ENCODE measurements at regions not wholly inside any gene's neighbourhood (a gene's known extent, or its start where the extent isn't known, plus 50 kb on each side); places are given as distances from the start of the nearest gene placed in this dataset.
"Not testable (repeated sequence)": the region's sequence is repeated elsewhere in the genome, so short reads cannot be mapped to it uniquely, and the experiment has no call there.

- H3K4me3 ChIP-seq (ENCODE audit: low read length): no peak overlapping the region
- H3K4me1 ChIP-seq (ENCODE audit: control insufficient read depth, insufficient read depth, low read length): no peaks in the 10 kb centered on the region
- no peak for DNase-seq
- H3K27ac ChIP-seq (ENCODE audit: low read length): no peak overlapping the region
- no peaks in the 10 kb centered on the region for H3K9me3 ChIP-seq (replicated peaks; ENCODE audit: control insufficient read depth, low read depth, low read length)
- no peaks in the 10 kb centered on the region for H3K36me3 ChIP-seq (ENCODE audit: control insufficient read depth, insufficient read depth, low read length)
- peaks cover 15% of the 10 kb centered on the region for H3K27me3 ChIP-seq (ENCODE audit: control insufficient read depth, insufficient read depth, low read length)
- WGBS (ENCODE audit: insufficient coverage): 100% methylated on average over 2 of the region's 5 CpGs
Observed at GRCh38 chrX:131402124-131402811, 113.2 kb upstream of the IGSF1 start.

GRCh38 chrX:131405497-131405896, 116.4 kb upstream of the IGSF1 start:
- Histone ChIP-seq H3K27me3 (ENCODE audit: control insufficient read depth, insufficient read depth, low read length) (peaks cover 11% of the 10 kb centered on the region), H3K4me3 (ENCODE audit: low read length) (no peak overlapping the region), H3K36me3 (ENCODE audit: control insufficient read depth, insufficient read depth, low read length) (no peaks in the 10 kb centered on the region), H3K9me3 (replicated peaks; ENCODE audit: control insufficient read depth, low read depth, low read length) (no peaks in the 10 kb centered on the region), H3K4me1 (ENCODE audit: control insufficient read depth, insufficient read depth, low read length) (no peaks in the 10 kb centered on the region), H3K27ac (ENCODE audit: low read length) (no peak overlapping the region)
- no peak for DNase-seq
- 28% methylated on average over 4 of the region's 6 CpGs for WGBS (ENCODE audit: insufficient coverage)

- H3K9me3 ChIP-seq (replicated peaks; ENCODE audit: control insufficient read depth, low read depth, low read length): no peaks in the 10 kb centered on the region
- no peak overlapping the region for H3K4me3 ChIP-seq (ENCODE audit: low read length)
- no CpG with 5 or more reads among the region's 2 CpGs for WGBS (ENCODE audit: insufficient coverage)
- peaks cover 7% of the 10 kb centered on the region for H3K27me3 ChIP-seq (ENCODE audit: control insufficient read depth, insufficient read depth, low read length)
- H3K36me3 ChIP-seq (ENCODE audit: control insufficient read depth, insufficient read depth, low read length): no peaks in the 10 kb centered on the region
- no peak for DNase-seq
- H3K27ac ChIP-seq (ENCODE audit: low read length): no peak overlapping the region
- no peaks in the 10 kb centered on the region for H3K4me1 ChIP-seq (ENCODE audit: control insufficient read depth, insufficient read depth, low read length)
Observed at GRCh38 chrX:131424895-131425294, 119.0 kb upstream of the OR13H1 start.

DNA sequence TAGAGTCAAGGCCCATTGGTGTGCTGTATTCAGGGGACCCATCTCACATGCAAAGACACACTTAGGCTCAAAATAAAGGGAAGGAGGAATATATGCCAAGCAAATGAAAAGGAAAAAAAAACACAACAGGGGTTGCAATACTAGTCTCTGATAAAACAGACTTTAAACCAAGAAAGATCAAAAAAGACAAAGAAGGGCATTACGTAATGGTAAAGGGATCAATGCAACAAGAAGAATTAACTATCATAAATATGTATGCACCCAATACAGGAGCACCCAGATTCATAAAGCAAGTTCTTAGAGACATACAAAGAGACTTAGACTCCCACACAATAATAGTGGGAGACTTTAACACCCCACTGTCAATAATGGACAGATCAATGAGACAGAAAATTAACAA, 113.4 kb upstream of the OR13H1 start:
- WGBS (ENCODE audit: insufficient coverage): no CpG with 5 or more reads among the region's 1 CpG

DNA sequence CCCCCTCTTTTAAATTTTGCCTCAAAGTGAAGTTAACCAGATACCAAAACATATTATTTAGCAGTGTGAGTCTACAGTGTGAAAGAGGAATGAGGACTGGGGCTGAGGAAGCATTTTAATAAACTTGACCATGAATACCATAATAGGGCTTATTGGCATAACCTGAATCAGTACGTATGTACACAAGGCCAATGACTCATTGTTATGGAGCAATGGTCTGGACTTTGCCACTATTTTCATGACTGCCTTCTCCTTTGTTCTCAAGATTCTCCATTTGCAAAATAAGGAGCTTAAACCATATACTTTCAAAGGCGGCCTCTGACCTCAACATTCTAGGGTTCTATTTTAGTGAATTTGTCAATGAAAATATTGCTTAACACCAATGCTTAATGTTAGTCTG, 102.8 kb upstream of the OR13H1 start:
- no CpG with 5 or more reads among the region's 2 CpGs for WGBS (ENCODE audit: insufficient coverage)
- DNase-seq: no peak

More for the DNA sequence above, 113.4 kb upstream of the OR13H1 start:
- not testable (repeated sequence) for H3K9me3 ChIP-seq (replicated peaks; ENCODE audit: control insufficient read depth, low read depth, low read length); H3K27me3 ChIP-seq (ENCODE audit: control insufficient read depth, insufficient read depth, low read length); H3K4me1 ChIP-seq (ENCODE audit: control insufficient read depth, insufficient read depth, low read length); H3K36me3 ChIP-seq (ENCODE audit: control insufficient read depth, insufficient read depth, low read length); H3K27ac ChIP-seq (ENCODE audit: low read length); H3K4me3 ChIP-seq (ENCODE audit: low read length); DNase-seq

DNA sequence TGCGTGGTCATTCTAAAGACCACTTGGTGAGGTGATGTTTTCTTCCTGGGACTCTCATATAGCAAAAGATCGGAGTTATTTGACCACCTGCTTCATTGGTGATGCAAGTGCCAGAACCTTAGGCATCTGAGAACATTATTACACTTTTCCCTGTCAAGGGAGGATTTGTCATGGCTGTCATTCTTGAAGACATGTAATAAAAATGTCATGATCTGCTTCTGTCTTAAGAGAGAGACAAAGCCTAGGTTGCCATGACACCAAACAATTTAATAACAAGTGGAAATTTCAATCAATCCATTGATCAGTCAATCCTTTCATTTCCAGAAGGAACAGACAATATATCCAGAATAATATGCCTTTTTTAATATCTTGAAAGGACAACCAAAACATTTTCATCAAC, 97.9 kb upstream of the OR13H1 start:
- DNase-seq: no peak
- 80% methylated on average over 1 of the region's 2 CpGs for WGBS (ENCODE audit: insufficient coverage)
- H3K36me3 ChIP-seq (ENCODE audit: control insufficient read depth, insufficient read depth, low read length): no peaks in the 10 kb centered on the region
- no peak overlapping the region for H3K4me3 ChIP-seq (ENCODE audit: low read length)
- no peak overlapping the region for H3K27ac ChIP-seq (ENCODE audit: low read length)
- H3K4me1 ChIP-seq (ENCODE audit: control insufficient read depth, insufficient read depth, low read length): no peaks in the 10 kb centered on the region
- peaks cover 12% of the 10 kb centered on the region for H3K27me3 ChIP-seq (ENCODE audit: control insufficient read depth, insufficient read depth, low read length)
- no peaks in the 10 kb centered on the region for H3K9me3 ChIP-seq (replicated peaks; ENCODE audit: control insufficient read depth, low read depth, low read length)

More for the DNA sequence above, 102.8 kb upstream of the OR13H1 start:
- H3K9me3 ChIP-seq (replicated peaks; ENCODE audit: control insufficient read depth, low read depth, low read length): no peaks in the 10 kb centered on the region
- H3K4me1 ChIP-seq (ENCODE audit: control insufficient read depth, insufficient read depth, low read length): no peaks in the 10 kb centered on the region
- no peaks in the 10 kb centered on the region for H3K36me3 ChIP-seq (ENCODE audit: control insufficient read depth, insufficient read depth, low read length)
- no peak overlapping the region for H3K27ac ChIP-seq (ENCODE audit: low read length)
- H3K4me3 ChIP-seq (ENCODE audit: low read length): no peak overlapping the region
- peaks cover 14% of the 10 kb centered on the region for H3K27me3 ChIP-seq (ENCODE audit: control insufficient read depth, insufficient read depth, low read length)

- 83% methylated on average over 9 of the region's 10 CpGs for WGBS (ENCODE audit: insufficient coverage)
- H3K36me3 ChIP-seq (ENCODE audit: control insufficient read depth, insufficient read depth, low read length); DNase-seq; H3K9me3 ChIP-seq (replicated peaks; ENCODE audit: control insufficient read depth, low read depth, low read length); H3K4me1 ChIP-seq (ENCODE audit: control insufficient read depth, insufficient read depth, low read length); H3K27me3 ChIP-seq (ENCODE audit: control insufficient read depth, insufficient read depth, low read length); H3K27ac ChIP-seq (ENCODE audit: low read length); H3K4me3 ChIP-seq (ENCODE audit: low read length): not testable (repeated sequence)
Observed at GRCh38 chrX:131461855-131462254, 82.0 kb upstream of the OR13H1 start.

- not testable (repeated sequence) for H3K36me3 ChIP-seq (ENCODE audit: control insufficient read depth, insufficient read depth, low read length); H3K27me3 ChIP-seq (ENCODE audit: control insufficient read depth, insufficient read depth, low read length); H3K4me3 ChIP-seq (ENCODE audit: low read length); H3K4me1 ChIP-seq (ENCODE audit: control insufficient read depth, insufficient read depth, low read length); DNase-seq; H3K27ac ChIP-seq (ENCODE audit: low read length); H3K9me3 ChIP-seq (replicated peaks; ENCODE audit: control insufficient read depth, low read depth, low read length)
- no CpG with 5 or more reads among the region's 1 CpG for WGBS (ENCODE audit: insufficient coverage)
Observed at GRCh38 chrX:131473809-131474208, 70.1 kb upstream of the OR13H1 start.

DNA sequence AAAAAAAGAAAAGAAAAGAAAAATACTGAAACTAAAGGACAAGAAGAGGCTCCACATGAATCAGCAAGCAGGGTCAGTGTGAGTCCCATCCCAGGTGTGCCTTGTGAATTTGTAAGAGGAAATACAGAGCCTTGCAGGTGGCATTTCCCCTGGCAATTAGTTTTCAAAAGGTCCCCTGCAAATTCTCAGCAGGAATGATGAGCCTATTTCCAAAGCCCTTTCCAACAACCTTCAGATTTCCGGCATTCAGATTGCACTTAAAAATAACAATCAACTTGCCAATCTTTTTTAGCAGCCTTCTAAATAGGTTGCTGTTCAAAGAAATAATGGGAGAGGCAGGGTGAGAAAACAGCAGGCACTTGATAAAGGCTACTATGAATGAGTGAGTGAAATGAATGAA, 66.4 kb upstream of the OR13H1 start:
- H3K4me3 ChIP-seq (ENCODE audit: low read length): no peak overlapping the region
- DNase-seq: no peak
- no CpG with 5 or more reads among the region's 1 CpG for WGBS (ENCODE audit: insufficient coverage)
- H3K27me3 ChIP-seq (ENCODE audit: control insufficient read depth, insufficient read depth, low read length): peaks cover 8% of the 10 kb centered on the region
- H3K9me3 ChIP-seq (replicated peaks; ENCODE audit: control insufficient read depth, low read depth, low read length): no peaks in the 10 kb centered on the region
- no peaks in the 10 kb centered on the region for H3K36me3 ChIP-seq (ENCODE audit: control insufficient read depth, insufficient read depth, low read length)
- no peak overlapping the region for H3K27ac ChIP-seq (ENCODE audit: low read length)
- no peaks in the 10 kb centered on the region for H3K4me1 ChIP-seq (ENCODE audit: control insufficient read depth, insufficient read depth, low read length)
